H1 (cell line): ENCODE measurements at regions not wholly inside any gene's neighbourhood (a gene's known extent, or its start where the extent isn't known, plus 50 kb on each side); places are given as distances from the start of the nearest gene placed in this dataset.

Experiments used
- CHD7 ChIP-seq: fragments of 300-600 bp; sonication (generic); IDR thresholded peaks from 2 replicates; pipeline ENCODE4 v1.7.1; 2012; ENCODE audit warnings: low read length, moderate library complexity, mild to moderate bottlenecking, inconsistent platforms; ENCODE audit not compliant: insufficient replicate concordance
- KDM5A ChIP-seq: fragments of 200-600 bp; IDR thresholded peaks from 2 replicates; pipeline ENCODE4 v1.7.1; 2012; ENCODE audit warnings: mild to moderate bottlenecking, low read length, inconsistent platforms, mixed read lengths
- ZNF274 ChIP-seq: IDR thresholded peaks from 2 replicates; pipeline ENCODE4 v1.7.0; 2012; ENCODE audit warnings: low read length, borderline replicate concordance; ENCODE audit errors: extremely low read depth

- no peak for TF ChIP-seq ZNF274
- no peak for TF ChIP-seq KDM5A
- TF ChIP-seq CHD7 = no peak
Observed at GRCh38 chr13:82747958-82748357, 1134.3 kb downstream of the SLITRK1 start (continued).
